ENCODE measurements at regions not wholly inside any gene's neighbourhood (a gene's known extent, or its start where the extent isn't known, plus 50 kb on each side); places are given as distances from the start of the nearest gene placed in this dataset.

- Histone ChIP-seq H2BK20ac (ENCODE audit: low read depth, low read length, poor library complexity, severe bottlenecking) (no peak overlapping the region), H2BK12ac (ENCODE audit: insufficient read length, low read depth, low read length) (no peak overlapping the region), H3K4me2 (ENCODE audit: insufficient read depth, insufficient read length, low read length) (no peak overlapping the region), H3K79me1 (ENCODE audit: insufficient read depth, low read depth, low read length, poor library complexity, severe bottlenecking) (no peaks in the 10 kb centered on the region), H2BK15ac (ENCODE audit: low read depth, low read length) (no peak overlapping the region), H2AFZ (ENCODE audit: low read length) (no peak overlapping the region), H3K18ac (ENCODE audit: insufficient read length, low read depth, low read length) (no peak overlapping the region), H3K79me2 (ENCODE audit: insufficient read depth, low read length) (no peaks in the 10 kb centered on the region), H2AK5ac (ENCODE audit: insufficient read length, low read length) (no peak overlapping the region), H3K23ac (ENCODE audit: insufficient read length, low read depth, low read length) (no peak overlapping the region), H3K23me2 (ENCODE audit: insufficient read length, low read depth, low read length, poor library complexity, severe bottlenecking) (no peaks in the 10 kb centered on the region), H4K91ac (ENCODE audit: insufficient read length, low read depth, low read length) (no peak overlapping the region), H3K9me3 (ENCODE audit: control insufficient read depth, low read depth, low read length) (peaks cover 9% of the 10 kb centered on the region), H3K56ac (ENCODE audit: insufficient read length, low read depth, low read length) (no peak overlapping the region), H4K8ac (replicated peaks; ENCODE audit: insufficient read length, low read depth, low read length) (no peak overlapping the region), H4K20me1 (ENCODE audit: control insufficient read depth, insufficient read depth, insufficient read length) (no peaks in the 10 kb centered on the region), H3K4ac (ENCODE audit: low read depth, low read length) (no peak overlapping the region), H2BK120ac (ENCODE audit: low read depth, low read length, poor library complexity, severe bottlenecking) (no peak overlapping the region), H3T11ph (ENCODE audit: low read length) (no peak overlapping the region), H2BK5ac (ENCODE audit: insufficient read length, low read length) (no peak overlapping the region), H3K14ac (ENCODE audit: insufficient read depth, low read length) (no peak overlapping the region), H3K27ac (ENCODE audit: insufficient read length, low read depth, low read length) (no peak overlapping the region), H3K9ac (ENCODE audit: extremely low read depth, insufficient read length, low read length) (no peak overlapping the region), H3K4me1 (ENCODE audit: insufficient read depth, low read length) (no peaks in the 10 kb centered on the region), H4K5ac (ENCODE audit: insufficient read length, low read depth, low read length) (no peak overlapping the region), H3K27me3 (ENCODE audit: insufficient read depth, low read length) (no peaks in the 10 kb centered on the region)
- Mint-ChIP-seq H3K4me1 (no peaks in the 10 kb centered on the region), H3K9me3 (peaks cover 18% of the 10 kb centered on the region in 2 experiments), H3K27ac (no peak overlapping the region), H3K4me3 (no peak overlapping the region; a peak in 1 of 5 replicates), H3K36me3 (ENCODE audit: insufficient read depth in 1 of 3, low read depth in 3 of 3) (peaks cover 12 to 25% (median 12%) of the 10 kb centered on the region in 3 experiments), H3K27me3 (ENCODE audit: low read depth) (no peaks in the 10 kb centered on the region)
- no peak for TF ChIP-seq CTCF (conservative IDR thresholded peaks at IDR 0.05)
- no CpG with 5 or more reads among the region's 7 CpGs for WGBS (ENCODE audit: extremely low coverage, insufficient read length, low lambda C conversion rate)
- DNase-seq: no peak
These were observed 259.1 kb upstream of the KLF6 start for GRCh38 chr10:4043897-4044665.
